Activated naive CD8-positive, alpha-beta T cell treated with anti-CD3 and anti-CD28 coated beads, Interleukin-2, amount 10 ng/mL, durations not matched to agents 7 days and 5 days (primary cell): ENCODE measurements at regions not wholly inside any gene's neighbourhood (a gene's known extent, or its start where the extent isn't known, plus 50 kb on each side); places are given as distances from the start of the nearest gene placed in this dataset.
"Not testable (repeated sequence)": the region's sequence is repeated elsewhere in the genome, so short reads cannot be mapped to it uniquely, and the experiment has no call there.

Experiments
- ATAC-seq: fragments of 150-1000 bp; cut with Tn5 transposase; one replicate; pipeline ENCODE4 v1.10.0; 2021; ENCODE audit warnings: low read depth, moderate library complexity
- POLR2A ChIA-PET: fragments of 350-600 bp; sonication (Branson Sonifier 250); formaldehyde crosslinking; loops from one replicate; lab custom pipeline; 2021; ENCODE audit warnings: antibody characterized with exemption; lab: Charles Lee
- DNase-seq: peaks from one replicate; pipeline ENCODE4 v3.0.0; 2021
- H3K27ac Mint-ChIP-seq: one replicate; pipeline ENCODE4 v1.8.0; 2022; ENCODE audit warnings: mild to moderate bottlenecking, mixed read lengths
- H3K27me3 Mint-ChIP-seq: one replicate; pipeline ENCODE4 v1.8.0; 2022; ENCODE audit warnings: mild to moderate bottlenecking, moderate library complexity, mixed read lengths
- H3K36me3 Mint-ChIP-seq: one replicate; pipeline ENCODE4 v1.8.0; 2021; ENCODE audit warnings: mild to moderate bottlenecking, mixed read lengths
- H3K4me1 Mint-ChIP-seq: one replicate; pipeline ENCODE4 v1.8.0; 2021; ENCODE audit warnings: mixed read lengths
- H3K4me3 Mint-ChIP-seq: one replicate; pipeline ENCODE4 v1.8.0; 2022; ENCODE audit warnings: mild to moderate bottlenecking, moderate library complexity, mixed read lengths
- H3K9me3 Mint-ChIP-seq: one replicate; pipeline ENCODE4 v1.8.0; 2021; ENCODE audit warnings: mixed read lengths

GRCh38 chr10:3325954-3326750, 153.6 kb upstream of the PITRM1 start:
- Mint-ChIP-seq H3K27me3 (peaks cover 19% of the 10 kb centered on the region), H3K27ac (no peak overlapping the region), H3K4me3 (no peak overlapping the region), H3K4me1 (no peaks in the 10 kb centered on the region), H3K36me3 (no peaks in the 10 kb centered on the region), H3K9me3 (no peaks in the 10 kb centered on the region)
- POLR2A ChIA-PET = no interaction called here
- ATAC-seq (no peak), DNase-seq (no peak)

- POLR2A ChIA-PET = no interaction called here
- DNase-seq (no peak), ATAC-seq (no peak)
- H3K4me3 Mint-ChIP-seq = no peak overlapping the region
- H3K27me3 Mint-ChIP-seq = peaks cover 19% of the 10 kb centered on the region
- H3K36me3 Mint-ChIP-seq = no peaks in the 10 kb centered on the region
- no peaks in the 10 kb centered on the region for H3K9me3 Mint-ChIP-seq
- H3K4me1 Mint-ChIP-seq = no peaks in the 10 kb centered on the region
- H3K27ac Mint-ChIP-seq = no peak overlapping the region
These were observed 152.0 kb upstream of the PITRM1 start for GRCh38 chr10:3324612-3325038.

GRCh38 chr10:3323865-3324498, 151.4 kb upstream of the PITRM1 start:
- Mint-ChIP-seq H3K27me3 (peaks cover 18% of the 10 kb centered on the region), H3K4me3 (no peak overlapping the region), H3K9me3 (peaks cover 1% of the 10 kb centered on the region), H3K27ac (no peak overlapping the region), H3K36me3 (no peaks in the 10 kb centered on the region), H3K4me1 (peaks cover 2% of the 10 kb centered on the region)
- DNase-seq (no peak), ATAC-seq (no peak)
- POLR2A ChIA-PET = no interaction called here

- POLR2A ChIA-PET = no interaction called here
- Mint-ChIP-seq H3K4me1 (peaks cover 4% of the 10 kb centered on the region), H3K36me3 (no peaks in the 10 kb centered on the region)
These were observed 148.5 kb upstream of the PITRM1 start for GRCh38 chr10:3321123-3321522.

GRCh38 chr10:3319811-3320226, 147.2 kb upstream of the PITRM1 start:
- Mint-ChIP-seq H3K9me3 (peaks cover 4% of the 10 kb centered on the region), H3K27ac (no peak overlapping the region), H3K36me3 (no peaks in the 10 kb centered on the region), H3K27me3 (peaks cover 18% of the 10 kb centered on the region), H3K4me1 (peaks cover 4% of the 10 kb centered on the region), H3K4me3 (no peak overlapping the region)
- POLR2A ChIA-PET = no interaction called here
- no peak for ATAC-seq
- DNase-seq = no peak

More at GRCh38 chr10:3321123-3321522, 148.5 kb upstream of the PITRM1 start:
- Mint-ChIP-seq H3K4me3 (no peak overlapping the region), H3K27ac (no peak overlapping the region), H3K27me3 (peaks cover 16% of the 10 kb centered on the region), H3K9me3 (peaks cover 4% of the 10 kb centered on the region)
- DNase-seq (no peak), ATAC-seq (no peak)

GRCh38 chr10:3318480-3318807, 145.9 kb upstream of the PITRM1 start:
- H3K36me3 Mint-ChIP-seq, H3K4me1 Mint-ChIP-seq, DNase-seq, ATAC-seq, H3K4me3 Mint-ChIP-seq, POLR2A ChIA-PET, H3K27ac Mint-ChIP-seq, H3K9me3 Mint-ChIP-seq: not testable (repeated sequence)
- H3K27me3 Mint-ChIP-seq = peaks cover 22% of the 10 kb centered on the region

- H3K4me3 Mint-ChIP-seq = not testable (repeated sequence)
These were observed 145.2 kb upstream of the PITRM1 start for GRCh38 chr10:3317553-3318479.

GRCh38 chr10:3314445-3315085, 142.0 kb upstream of the PITRM1 start:
- H3K27me3 Mint-ChIP-seq = peaks cover 42% of the 10 kb centered on the region
- H3K9me3 Mint-ChIP-seq, POLR2A ChIA-PET, H3K4me3 Mint-ChIP-seq, ATAC-seq, H3K36me3 Mint-ChIP-seq, H3K27ac Mint-ChIP-seq, DNase-seq, H3K4me1 Mint-ChIP-seq: not testable (repeated sequence)

More at GRCh38 chr10:3317553-3318479, 145.2 kb upstream of the PITRM1 start:
- H3K4me1 Mint-ChIP-seq, POLR2A ChIA-PET, H3K27ac Mint-ChIP-seq, H3K9me3 Mint-ChIP-seq, DNase-seq, H3K36me3 Mint-ChIP-seq, ATAC-seq: not testable (repeated sequence)
- H3K27me3 Mint-ChIP-seq = peaks cover 28% of the 10 kb centered on the region

- Mint-ChIP-seq H3K27me3 (peaks cover 40% of the 10 kb centered on the region), H3K27ac (peak overlapping the region; percentile 63)
- DNase-seq, H3K9me3 Mint-ChIP-seq, ATAC-seq, POLR2A ChIA-PET, H3K4me1 Mint-ChIP-seq, H3K36me3 Mint-ChIP-seq, H3K4me3 Mint-ChIP-seq: not testable (repeated sequence)
These were observed 141.3 kb upstream of the PITRM1 start for GRCh38 chr10:3313784-3314444.

- Mint-ChIP-seq H3K4me3 (no peak overlapping the region), H3K4me1 (peaks cover 5% of the 10 kb centered on the region), H3K9me3 (peaks cover 5% of the 10 kb centered on the region), H3K27ac (no peak overlapping the region), H3K27me3 (peaks cover 44% of the 10 kb centered on the region), H3K36me3 (no peaks in the 10 kb centered on the region)
- no peak for DNase-seq
- no peak for ATAC-seq
- POLR2A ChIA-PET = no interaction called here
These were observed 139.9 kb upstream of the PITRM1 start for GRCh38 chr10:3312403-3312940.

GRCh38 chr10:3310016-3310784, 137.6 kb upstream of the PITRM1 start:
- DNase-seq = no peak
- Mint-ChIP-seq H3K4me1 (peaks cover 5% of the 10 kb centered on the region), H3K4me3 (no peak overlapping the region), H3K27ac (no peak overlapping the region), H3K27me3 (peaks cover 45% of the 10 kb centered on the region), H3K9me3 (peaks cover 5% of the 10 kb centered on the region), H3K36me3 (no peaks in the 10 kb centered on the region)
- ATAC-seq = no peak
- POLR2A ChIA-PET = no interaction called here

- H3K4me1 Mint-ChIP-seq = no peaks in the 10 kb centered on the region
- POLR2A ChIA-PET = no interaction called here
- no peak overlapping the region for H3K27ac Mint-ChIP-seq
- peaks cover 5% of the 10 kb centered on the region for H3K9me3 Mint-ChIP-seq
- DNase-seq (no peak), ATAC-seq (no peak)
- no peaks in the 10 kb centered on the region for H3K36me3 Mint-ChIP-seq
- H3K27me3 Mint-ChIP-seq = peaks cover 24% of the 10 kb centered on the region
- H3K4me3 Mint-ChIP-seq = no peak overlapping the region
These were observed 133.5 kb upstream of the PITRM1 start for GRCh38 chr10:3306050-3306449.
